ENCODE measurements at regions not wholly inside any gene's neighbourhood (a gene's known extent, or its start where the extent isn't known, plus 50 kb on each side); places are given as distances from the start of the nearest gene placed in this dataset.

DNA sequence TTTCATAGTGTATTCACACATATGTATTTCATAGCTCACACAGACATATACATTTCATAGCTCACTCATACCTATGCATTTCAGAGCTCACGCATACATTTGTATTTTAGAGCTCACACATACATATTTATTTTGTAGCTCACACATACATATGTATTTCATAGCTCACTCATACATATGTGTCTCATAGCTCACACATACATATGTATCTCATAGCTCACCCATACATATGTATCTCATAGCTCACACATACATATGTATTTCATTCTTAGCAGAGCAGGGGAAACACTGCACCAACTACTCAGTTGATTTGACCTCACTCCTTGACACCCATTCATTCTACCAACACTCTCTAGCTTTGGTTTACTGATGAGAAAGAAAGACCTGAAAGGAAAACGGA, 713.6 kb downstream of the QKI start:
- TF ChIP-seq POLR2AphosphoS5 (IDR thresholded peaks at IDR 0.05; ENCODE audit: control insufficient read depth, insufficient read depth, low read depth, low read length) (no peak), KDM1A (IDR thresholded peaks at IDR 0.05) (no peak), IRF2 (CRISPR knock-in tag; IDR thresholded peaks at IDR 0.05) (no peak), ATF3 (IDR thresholded peaks at IDR 0.05) (no peak), ATF3 (CRISPR knock-in tag; conservative IDR thresholded peaks at IDR 0.05) (no peak), HMGN3 (IDR thresholded peaks at IDR 0.05; ENCODE audit: borderline replicate concordance, extremely low read depth, insufficient read length, low read depth, low read length) (no peak), ARNT (IDR thresholded peaks at IDR 0.05) (no peak), CREB1 (IDR thresholded peaks at IDR 0.05) (no peak), CREB1 (CRISPR knock-in tag; IDR thresholded peaks at IDR 0.05) (no peak), HNRNPK (IDR thresholded peaks at IDR 0.05; ENCODE audit: low read depth, low read length, poor library complexity, severe bottlenecking) (no peak), PRPF4 (IDR thresholded peaks at IDR 0.05; ENCODE audit: insufficient read depth, low read depth, low read length, poor library complexity, severe bottlenecking) (no peak), SLC30A9 (CRISPR knock-in tag; IDR thresholded peaks at IDR 0.05) (no peak), MAFK (IDR thresholded peaks at IDR 0.05; ENCODE audit: low read length) (no peak), CTCF (IDR thresholded peaks at IDR 0.05 in 2 of 3, conservative IDR thresholded peaks at IDR 0.05 in 1 of 3; ENCODE audit: insufficient read depth in 2 of 3, low read depth in 1 of 3, low read length in 3 of 3) (no peak), GATAD2B (IDR thresholded peaks at IDR 0.05; ENCODE audit: borderline replicate concordance) (no peak)

Measured in K562 (cell line).